GM20000 (cell line): ENCODE measurements at regions not wholly inside any gene's neighbourhood (a gene's known extent, or its start where the extent isn't known, plus 50 kb on each side); places are given as distances from the start of the nearest gene placed in this dataset.
A peak's percentile ranks its signal among the peaks of the same experiment; 100 is the strongest.

Experiments
- DNase-seq: peaks from one replicate; pipeline ENCODE4 v3.0.0; 2012; ENCODE audit warnings: low spot score
- TF ChIP-seq, protein P1 (sequence below): IDR thresholded peaks from 2 replicates; pipeline ENCODE4 v1.5.1; 2012; ENCODE audit warnings: mild to moderate bottlenecking, control low read depth; ENCODE audit errors: extremely low read depth, missing control alignments

DNA sequence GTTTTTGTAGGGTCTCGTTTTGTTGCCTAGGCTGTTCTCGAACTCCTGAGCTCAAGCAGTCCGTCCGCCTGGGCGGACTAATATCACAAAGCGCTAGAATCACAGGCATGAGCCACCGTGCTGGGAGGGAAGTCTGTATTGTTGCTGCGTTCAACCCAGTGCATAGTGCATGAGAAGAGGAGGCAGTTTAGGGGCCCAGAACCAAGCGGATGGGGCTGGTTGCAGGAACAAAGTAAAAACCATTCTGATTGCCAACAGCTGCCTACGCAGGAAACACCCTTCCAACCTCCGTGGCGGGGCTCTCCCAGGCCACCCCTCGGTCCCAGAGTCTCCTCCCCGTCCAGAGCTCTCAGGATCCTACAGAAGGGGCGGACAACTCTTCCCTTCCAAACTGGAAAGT, 87.1 kb downstream of the ANXA2R start:
- no peak for DNase-seq
- TF ChIP-seq, protein P1, sequence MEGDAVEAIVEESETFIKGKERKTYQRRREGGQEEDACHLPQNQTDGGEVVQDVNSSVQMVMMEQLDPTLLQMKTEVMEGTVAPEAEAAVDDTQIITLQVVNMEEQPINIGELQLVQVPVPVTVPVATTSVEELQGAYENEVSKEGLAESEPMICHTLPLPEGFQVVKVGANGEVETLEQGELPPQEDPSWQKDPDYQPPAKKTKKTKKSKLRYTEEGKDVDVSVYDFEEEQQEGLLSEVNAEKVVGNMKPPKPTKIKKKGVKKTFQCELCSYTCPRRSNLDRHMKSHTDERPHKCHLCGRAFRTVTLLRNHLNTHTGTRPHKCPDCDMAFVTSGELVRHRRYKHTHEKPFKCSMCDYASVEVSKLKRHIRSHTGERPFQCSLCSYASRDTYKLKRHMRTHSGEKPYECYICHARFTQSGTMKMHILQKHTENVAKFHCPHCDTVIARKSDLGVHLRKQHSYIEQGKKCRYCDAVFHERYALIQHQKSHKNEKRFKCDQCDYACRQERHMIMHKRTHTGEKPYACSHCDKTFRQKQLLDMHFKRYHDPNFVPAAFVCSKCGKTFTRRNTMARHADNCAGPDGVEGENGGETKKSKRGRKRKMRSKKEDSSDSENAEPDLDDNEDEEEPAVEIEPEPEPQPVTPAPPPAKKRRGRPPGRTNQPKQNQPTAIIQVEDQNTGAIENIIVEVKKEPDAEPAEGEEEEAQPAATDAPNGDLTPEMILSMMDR = no peak

DNA sequence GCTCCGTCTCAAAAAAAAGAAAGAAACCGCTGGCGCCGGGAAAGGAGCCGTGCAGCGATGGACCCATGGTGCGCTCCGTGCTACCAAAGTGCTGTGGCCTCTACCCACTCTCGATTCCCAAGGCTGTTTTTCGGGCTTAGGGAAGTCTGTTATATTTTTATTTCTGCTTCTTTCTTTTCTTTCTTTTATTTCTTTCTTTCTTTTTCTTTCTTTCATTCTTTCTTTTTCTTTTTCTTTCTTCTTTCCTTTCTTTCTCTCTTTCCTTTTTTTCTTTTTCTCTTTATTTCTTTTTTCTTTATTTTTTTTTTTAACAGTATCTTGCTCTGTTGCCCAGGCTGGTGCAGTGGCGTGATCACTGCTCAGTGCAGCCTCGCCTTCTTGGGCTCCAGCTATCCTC, 87.5 kb downstream of the ANXA2R start:
- TF ChIP-seq, protein P1 = no peak
- DNase-seq = no peak

DNA sequence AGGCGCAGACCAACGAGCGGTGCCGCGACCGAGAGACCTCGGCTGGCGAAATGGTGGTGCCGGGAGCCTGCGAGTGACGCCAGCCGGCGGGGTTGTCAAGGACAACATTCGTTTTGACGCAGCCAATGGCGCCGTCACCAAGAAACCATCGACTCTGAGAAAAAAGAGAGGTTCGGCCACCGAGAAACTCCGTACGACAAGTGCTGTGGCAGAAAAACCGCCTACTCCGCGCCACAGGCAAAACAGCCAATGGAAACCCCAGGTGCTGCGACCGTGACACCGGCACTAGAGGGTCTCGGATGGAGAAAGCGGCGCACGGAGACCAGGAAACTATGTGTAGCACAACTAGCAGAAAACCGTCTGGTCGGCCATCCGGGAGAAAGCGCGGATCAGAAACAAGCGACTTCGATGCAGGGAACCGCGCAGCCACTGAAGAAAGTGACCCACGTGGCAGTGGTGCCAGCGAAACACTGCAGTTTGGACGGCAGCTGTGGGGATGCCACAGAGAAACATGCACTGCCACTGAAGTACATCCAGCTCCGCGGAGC, 88.8 kb downstream of the ANXA2R start:
- DNase-seq = peak; percentile 78
- TF ChIP-seq, protein P1 = no peak

DNA sequence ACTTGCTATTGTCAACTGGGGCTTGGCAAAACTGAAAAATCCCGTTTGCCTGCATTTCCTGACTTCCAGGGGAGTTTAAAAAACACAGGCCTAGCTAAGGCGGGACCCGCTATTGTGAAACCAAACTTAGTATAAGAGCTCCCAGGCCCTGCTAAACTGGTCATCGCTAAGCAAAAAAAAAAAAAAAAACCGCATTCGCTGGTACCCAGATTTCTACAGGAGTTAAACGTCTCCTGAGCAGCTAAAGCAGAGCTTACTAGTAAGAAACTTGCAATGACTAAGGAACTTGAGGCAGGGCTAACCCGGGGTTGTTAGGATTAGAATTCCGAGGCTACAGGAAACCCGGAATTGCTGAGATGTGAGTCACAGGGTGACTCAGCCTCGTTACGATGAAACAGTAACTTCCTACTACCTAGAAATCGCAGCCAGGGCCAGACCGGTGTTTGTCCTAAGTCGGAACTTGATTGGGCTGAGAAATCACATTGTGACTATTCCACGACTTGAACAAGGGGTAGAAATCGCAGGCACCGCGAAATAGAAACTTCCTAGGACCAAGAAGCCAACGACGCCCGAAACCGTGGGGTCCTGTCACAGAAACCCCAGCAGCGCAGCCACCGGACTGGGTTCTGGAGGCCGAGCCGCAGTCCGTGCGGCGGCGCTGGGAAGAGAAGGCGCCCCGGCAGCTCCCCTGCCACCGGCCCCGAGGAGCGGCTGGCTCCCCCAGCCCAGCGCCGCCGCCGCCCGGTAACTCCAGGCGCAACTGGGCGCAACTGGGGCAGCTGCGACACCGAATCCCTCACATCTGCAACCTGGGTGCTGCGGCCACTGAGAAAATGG, 89.4 kb downstream of the ANXA2R start:
- TF ChIP-seq, protein P1 = no peak
- peak; percentile 74 for DNase-seq

DNA sequence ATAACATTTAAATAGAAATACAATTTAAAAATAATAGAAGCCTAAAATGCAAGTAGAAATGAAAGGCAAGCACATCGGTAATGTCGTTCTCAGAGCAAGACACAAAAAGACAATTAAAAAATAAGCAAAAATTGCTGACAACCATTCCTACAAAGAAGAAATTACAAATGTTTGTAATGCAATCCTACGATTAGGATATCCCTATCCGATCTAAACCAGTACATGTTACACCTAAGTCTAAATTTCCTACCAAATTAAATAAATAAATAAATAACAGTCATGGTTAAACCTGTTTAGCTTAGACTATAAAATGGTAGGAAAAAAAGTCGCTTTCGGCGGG, 90.0 kb downstream of the ANXA2R start:
- TF ChIP-seq, protein P1 = no peak
- no peak for DNase-seq

DNA sequence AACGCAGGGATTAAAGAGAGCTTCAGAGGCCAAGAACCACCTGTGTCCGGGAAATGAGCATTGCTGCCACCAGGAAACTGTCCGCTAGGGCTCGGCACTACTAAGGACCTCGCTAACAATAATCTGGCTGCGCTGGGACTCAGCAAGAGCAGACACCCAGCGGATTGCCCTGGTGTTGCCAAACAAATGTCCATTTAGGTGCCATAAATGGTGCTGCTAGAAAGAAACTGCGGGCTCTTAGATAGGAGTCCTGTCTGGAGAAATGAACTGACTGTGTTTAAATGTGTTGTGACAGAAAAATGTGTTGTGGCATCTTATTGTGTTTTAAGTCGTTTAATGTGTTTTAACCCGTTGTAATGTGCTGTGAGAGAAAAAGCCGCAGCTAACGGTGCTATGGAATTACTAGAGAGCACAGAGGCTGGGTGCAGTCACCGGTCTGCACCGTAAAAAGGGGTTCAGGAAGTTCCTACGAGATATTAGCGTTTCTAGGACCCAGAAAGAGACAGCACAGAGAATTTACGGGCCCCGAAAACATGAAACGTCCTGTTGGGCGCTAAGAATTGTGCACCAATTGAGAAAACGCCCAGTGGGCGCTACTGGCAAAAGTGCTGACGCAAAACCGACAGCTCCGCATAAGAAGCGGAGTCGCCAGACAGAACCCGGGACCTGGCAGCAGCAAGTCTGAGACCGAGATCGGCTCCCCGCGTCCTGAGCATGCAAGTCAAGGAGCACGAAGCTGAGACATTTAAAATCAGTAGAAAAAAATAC, 90.6 kb downstream of the ANXA2R start:
- DNase-seq = peak; percentile 72
- TF ChIP-seq, protein P1 = peak; percentile 14

DNA sequence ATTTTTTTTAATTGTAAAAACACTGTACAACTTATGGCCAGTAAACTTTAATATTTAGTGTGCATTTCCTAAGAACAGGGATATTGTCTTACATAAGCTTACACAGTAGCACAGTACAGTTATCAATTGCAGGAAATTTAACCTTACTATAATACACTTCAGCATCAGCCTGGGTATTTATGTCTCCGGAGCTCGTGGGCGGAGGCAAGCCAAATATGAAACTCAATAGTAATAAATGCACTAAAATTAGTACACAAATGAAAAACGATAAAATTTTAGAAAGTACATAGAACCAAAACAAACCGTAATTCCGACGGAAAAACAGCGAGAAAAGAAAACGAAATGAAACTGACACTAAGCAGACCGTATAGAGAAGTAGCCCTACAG, 91.2 kb downstream of the ANXA2R start:
- TF ChIP-seq, protein P1 = no peak
- peak; percentile 22 for DNase-seq
